HepG2 (cell line): ENCODE measurements at regions not wholly inside any gene's neighbourhood (a gene's known extent, or its start where the extent isn't known, plus 50 kb on each side); places are given as distances from the start of the nearest gene placed in this dataset.

Source experiments
- ATAC-seq: fragments of 200-7000 bp; cut with Tn5 transposase; 3 replicates; pipeline ENCODE4 v1.9.1; 2020; ENCODE audit warnings: mild to moderate bottlenecking, moderate library complexity
- BruUV-seq: library from RNA; stranded (reverse); fragments of 400-500 nt; replicated peaks from 2 replicates; lab custom pipeline; 2021; lab: Mats Ljungman, UMichigan
- CTCF ChIA-PET: fragments of 300-600 bp; formaldehyde crosslinking; extraction: SDS; loops from one replicate; lab custom pipeline; 2021; ENCODE audit warnings: low total read pairs, inconsistent platforms, low intra/inter-chr PET ratio; lab: Yijun Ruan, JAX
- POLR2A ChIA-PET: fragments of 350-600 bp; sonication (Branson Sonifier 250); formaldehyde crosslinking; loops from one replicate; lab custom pipeline; 2020; ENCODE audit warnings: antibody characterized with exemption, inconsistent platforms; lab: Yijun Ruan, JAX
- DNase-seq: peaks from one replicate; pipeline ENCODE4 v3.0.0-alpha.2; 2015; ENCODE audit warnings: low spot score
- FAIRE-seq: peaks from 3 replicates; lab custom pipeline; 2011; peaks lifted over from hg19 to GRCh38; lab: Jason Lieb, UNC
- H2AFZ ChIP-seq: one replicate; pipeline ENCODE4 v1.6.1; 2011; ENCODE audit warnings: low read length, inconsistent platforms
- H3K27ac ChIP-seq: fragments of 300-600 bp; 3 replicates; pipeline ENCODE4 v1.8.0; 2011; ENCODE audit warnings: mixed run types, mild to moderate bottlenecking, mixed read lengths, low read length, inconsistent platforms; ENCODE audit not compliant: insufficient read depth; ENCODE audit errors: extremely low read length
- H3K27me3 ChIP-seq, 2 experiments: fragments of 200-600 bp in 1 of 2; 2 replicates in 1 of 2; 3 replicates in 1 of 2; pipeline versions ENCODE4 v1.6.0 to v1.8.0; 2011; ENCODE audit warnings: low read length in 2 of 2, mild to moderate bottlenecking in 2 of 2, moderate library complexity in 2 of 2, inconsistent platforms in 1 of 2; ENCODE audit not compliant: insufficient read depth in 2 of 2, control insufficient read depth in 1 of 2
- H3K36me3 ChIP-seq, 2 experiments: fragments of 200-600 bp in 1 of 2; replicated peaks in 1 of 2; 2 replicates in 1 of 2; 3 replicates in 1 of 2; pipeline versions ENCODE4 v1.5.1 to v1.8.0; 2011; ENCODE audit warnings: low read length in 2 of 2, inconsistent platforms in 1 of 2; ENCODE audit not compliant: insufficient read depth in 2 of 2, control insufficient read depth in 1 of 2
- H3K4me1 ChIP-seq: 2 replicates; pipeline ENCODE4 v1.5.1; 2012; ENCODE audit warnings: low read length, inconsistent platforms; ENCODE audit not compliant: insufficient read depth
- H3K4me2 ChIP-seq: 2 replicates; pipeline ENCODE4 v1.6.0; 2011; ENCODE audit warnings: low read depth, low read length, inconsistent platforms
- H3K4me3 ChIP-seq, 3 experiments: fragments of 200-600 bp in 1 of 3; sonication (generic), shearing (Covaris generic) in 1 of 3; replicated peaks in 1 of 3; 2 replicates each; pipeline ENCODE4 v1.5.1; 2011 to 2016; ENCODE audit warnings: low read length in 3 of 3, inconsistent platforms in 2 of 3, low read depth in 2 of 3, mild to moderate bottlenecking in 2 of 3, control low read depth in 1 of 3, mixed read lengths in 1 of 3; ENCODE audit not compliant: insufficient read depth in 1 of 3
- H3K79me2 ChIP-seq: one replicate; pipeline ENCODE4 v1.6.1; 2011; ENCODE audit warnings: low read length, inconsistent platforms; ENCODE audit not compliant: insufficient read depth
- H3K9ac ChIP-seq: 2 replicates; pipeline ENCODE4 v1.6.0; 2011; ENCODE audit warnings: mild to moderate bottlenecking, low read depth, low read length, inconsistent platforms; ENCODE audit not compliant: insufficient read depth
- H3K9me3 ChIP-seq: 2 replicates; pipeline ENCODE4 v1.5.1; 2012; ENCODE audit warnings: mild to moderate bottlenecking, low read length
- H4K20me1 ChIP-seq: 2 replicates; pipeline ENCODE4 v1.6.0; 2011; ENCODE audit warnings: inconsistent platforms, mild to moderate bottlenecking, low read length, moderate library complexity; ENCODE audit not compliant: insufficient read depth
- MTF2 ChIP-seq: sonication (generic); formaldehyde crosslinking; IDR thresholded peaks from 2 replicates; pipeline ENCODE4 v1.5.0; 2020; ENCODE audit warnings: missing genetic modification reagents, borderline replicate concordance
- NFYC ChIP-seq: IDR thresholded peaks from 2 replicates; pipeline ENCODE4 v1.6.1; 2016; ENCODE audit warnings: missing genetic modification reagents, missing compliant biosample characterization
- RCOR2 ChIP-seq: IDR thresholded peaks from 2 replicates; pipeline ENCODE4 v1.6.1; 2016; ENCODE audit warnings: missing biosample characterization, missing genetic modification reagents
- SPEN ChIP-seq: sonication (generic); formaldehyde crosslinking; IDR thresholded peaks from 2 replicates; pipeline ENCODE4 v1.5.1; 2020; ENCODE audit warnings: low read depth, mild to moderate bottlenecking, missing genetic modification reagents
- TAF15 ChIP-seq: fragments of 200-400 bp; formaldehyde crosslinking; IDR thresholded peaks from one replicate; pipeline ENCODE4 v1.6.1; 2018; ENCODE audit warnings: mild to moderate bottlenecking, low read depth, low read length; ENCODE audit not compliant: poor library complexity, severe bottlenecking
- ZFP41 ChIP-seq: sonication (generic); formaldehyde crosslinking; IDR thresholded peaks from 2 replicates; pipeline ENCODE4 v1.4.0; 2020; ENCODE audit warnings: mild to moderate bottlenecking, missing genetic modification reagents, borderline replicate concordance
- ZIK1 ChIP-seq: sonication (generic); formaldehyde crosslinking; IDR thresholded peaks from 2 replicates; pipeline ENCODE4 v1.5.0; 2020; ENCODE audit warnings: mild to moderate bottlenecking, low read depth, missing genetic modification reagents, borderline replicate concordance
- ZNF207 ChIP-seq: fragments of 450-650 bp; IDR thresholded peaks from 2 replicates; pipeline ENCODE4 v1.6.1; 2016; ENCODE audit warnings: antibody characterized with exemption, borderline replicate concordance
- ZNF253 ChIP-seq: sonication (generic); formaldehyde crosslinking; IDR thresholded peaks from 2 replicates; pipeline ENCODE4 v1.8.0; 2022; ENCODE audit warnings: mild to moderate bottlenecking, missing genetic modification reagents, borderline replicate concordance
- ZNF451 ChIP-seq: sonication (generic); formaldehyde crosslinking; IDR thresholded peaks from 2 replicates; pipeline ENCODE4 v1.5.0; 2020; ENCODE audit warnings: mild to moderate bottlenecking, missing genetic modification reagents
- ZNF83 ChIP-seq: sonication (generic); formaldehyde crosslinking; IDR thresholded peaks from 2 replicates; pipeline ENCODE4 v1.4.0; 2020; ENCODE audit warnings: missing genetic modification reagents, mild to moderate bottlenecking, borderline replicate concordance
- WGBS: methylation state at CpG from one replicate; pipeline ENCODE4 v1.1.6; 2017; ENCODE audit warnings: low lambda C conversion rate; 5-methylcytosine and 5-hydroxymethylcytosine counted together
- in situ Hi-C: cut with HindIII; loops from 2 replicates; pipeline ENCODE4 v1.10.0; 2017; ENCODE audit warnings: low pct_unique_long_range_greater_than_20kb; ENCODE audit not compliant: extremely low pct_ligation_motif_present
- intact Hi-C: fragments of 100-400 bp; cut with micrococcal nuclease; formaldehyde crosslinking; loops from one replicate; pipeline ENCODE4 v1.10.0; 2022; ENCODE audit not compliant: unreplicated experiment
- TF ChIP-seq, protein P1 (sequence below): sonication (generic); formaldehyde crosslinking; IDR thresholded peaks from 2 replicates; pipeline ENCODE4 v1.5.1; 2020; ENCODE audit warnings: mild to moderate bottlenecking, missing genetic modification reagents
- TF ChIP-seq, protein P2 (sequence below): sonication (generic); formaldehyde crosslinking; conservative IDR thresholded peaks from 2 replicates; pipeline ENCODE4 v1.4.0; 2020; ENCODE audit warnings: missing genetic modification reagents
- TF ChIP-seq, protein P3 (sequence below): sonication (generic); formaldehyde crosslinking; IDR thresholded peaks from 2 replicates; pipeline ENCODE4 v1.5.1; 2020; ENCODE audit warnings: missing genetic modification reagents, mild to moderate bottlenecking, borderline replicate concordance

DNA sequence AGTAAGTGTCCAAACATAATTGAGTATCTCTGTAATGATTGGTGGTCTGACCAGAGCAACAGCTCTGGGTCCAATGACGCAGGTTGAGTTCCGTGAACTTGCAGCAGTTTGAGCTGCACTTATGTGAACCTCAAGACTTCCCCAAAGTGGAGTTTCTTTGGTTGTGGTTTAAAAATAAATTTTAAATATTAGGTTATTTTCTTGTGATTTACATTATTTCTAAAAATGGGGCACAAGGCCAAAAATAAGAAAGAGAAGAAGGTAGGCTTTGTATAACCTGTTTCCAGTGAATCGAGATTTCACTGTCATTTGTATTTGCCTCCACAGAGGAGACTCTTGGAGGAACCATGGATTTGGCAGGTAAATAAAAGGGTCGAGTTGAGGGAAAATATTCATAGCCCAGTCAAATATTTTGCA is 166.4 kb upstream of the ZNF217 start:
- no peak for DNase-seq
- CTCF ChIA-PET, result no interaction called here
- intact Hi-C loops, result no loop called here
- Histone ChIP-seq H2AFZ (no peak overlapping the region), H3K27me3 (no peaks in the 10 kb centered on the region), H4K20me1 (no peaks in the 10 kb centered on the region), H3K4me3 (no peak overlapping the region), H3K9me3 (no peaks in the 10 kb centered on the region), H3K9ac (no peak overlapping the region), H3K4me1 (peaks cover 54% of the 10 kb centered on the region), H3K27ac (no peak overlapping the region), H3K4me2 (no peak overlapping the region), H3K79me2 (no peaks in the 10 kb centered on the region), H3K36me3 (no peaks in the 10 kb centered on the region)
- WGBS, result 91% methylated on average over 4 of the region's 4 CpGs
- POLR2A ChIA-PET, result no interaction called here
- no peak for FAIRE-seq
- no TSS peak for BruUV-seq
- TF ChIP-seq, protein P1, sequence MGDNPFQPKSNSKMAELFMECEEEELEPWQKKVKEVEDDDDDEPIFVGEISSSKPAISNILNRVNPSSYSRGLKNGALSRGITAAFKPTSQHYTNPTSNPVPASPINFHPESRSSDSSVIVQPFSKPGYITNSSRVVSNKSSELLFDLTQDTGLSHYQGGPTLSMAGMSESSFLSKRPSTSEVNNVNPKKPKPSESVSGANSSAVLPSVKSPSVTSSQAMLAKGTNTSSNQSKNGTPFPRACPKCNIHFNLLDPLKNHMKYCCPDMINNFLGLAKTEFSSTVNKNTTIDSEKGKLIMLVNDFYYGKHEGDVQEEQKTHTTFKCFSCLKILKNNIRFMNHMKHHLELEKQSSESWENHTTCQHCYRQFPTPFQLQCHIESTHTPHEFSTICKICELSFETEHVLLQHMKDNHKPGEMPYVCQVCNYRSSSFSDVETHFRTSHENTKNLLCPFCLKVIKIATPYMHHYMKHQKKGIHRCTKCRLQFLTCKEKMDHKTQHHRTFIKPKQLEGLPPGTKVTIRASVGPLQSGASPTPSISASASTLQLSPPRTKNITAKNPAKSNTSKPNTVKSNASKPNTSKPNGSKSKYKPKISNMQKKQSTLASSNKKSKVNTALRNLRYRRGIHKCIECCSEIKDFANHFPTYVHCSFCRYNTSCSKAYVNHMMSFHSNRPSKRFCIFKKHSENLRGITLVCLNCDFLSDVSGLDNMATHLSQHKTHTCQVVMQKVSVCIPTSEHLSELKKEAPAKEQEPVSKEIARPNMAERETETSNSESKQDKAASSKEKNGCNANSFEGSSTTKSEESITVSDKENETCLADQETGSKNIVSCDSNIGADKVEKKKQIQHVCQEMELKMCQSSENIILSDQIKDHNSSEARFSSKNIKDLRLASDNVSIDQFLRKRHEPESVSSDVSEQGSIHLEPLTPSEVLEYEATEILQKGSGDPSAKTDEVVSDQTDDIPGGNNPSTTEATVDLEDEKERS (CRISPR knock-in tag), result no peak
- TF ChIP-seq, protein P2, sequence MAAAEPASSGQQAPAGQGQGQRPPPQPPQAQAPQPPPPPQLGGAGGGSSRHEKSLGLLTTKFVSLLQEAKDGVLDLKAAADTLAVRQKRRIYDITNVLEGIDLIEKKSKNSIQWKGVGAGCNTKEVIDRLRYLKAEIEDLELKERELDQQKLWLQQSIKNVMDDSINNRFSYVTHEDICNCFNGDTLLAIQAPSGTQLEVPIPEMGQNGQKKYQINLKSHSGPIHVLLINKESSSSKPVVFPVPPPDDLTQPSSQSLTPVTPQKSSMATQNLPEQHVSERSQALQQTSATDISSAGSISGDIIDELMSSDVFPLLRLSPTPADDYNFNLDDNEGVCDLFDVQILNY (CRISPR knock-in tag), result no peak
- TF ChIP-seq RCOR2 (CRISPR knock-in tag), result no peak
- TF ChIP-seq TAF15, result no peak
- TF ChIP-seq ZFP41 (CRISPR knock-in tag), result no peak
- no peak for TF ChIP-seq MTF2 (CRISPR knock-in tag)
- no peak for TF ChIP-seq ZIK1
- no peak for TF ChIP-seq NFYC (CRISPR knock-in tag)
- TF ChIP-seq ZNF207, result no peak
- no peak for TF ChIP-seq ZNF83 (CRISPR knock-in tag)
- no peak for TF ChIP-seq SPEN (CRISPR knock-in tag)
- TF ChIP-seq, protein P3, sequence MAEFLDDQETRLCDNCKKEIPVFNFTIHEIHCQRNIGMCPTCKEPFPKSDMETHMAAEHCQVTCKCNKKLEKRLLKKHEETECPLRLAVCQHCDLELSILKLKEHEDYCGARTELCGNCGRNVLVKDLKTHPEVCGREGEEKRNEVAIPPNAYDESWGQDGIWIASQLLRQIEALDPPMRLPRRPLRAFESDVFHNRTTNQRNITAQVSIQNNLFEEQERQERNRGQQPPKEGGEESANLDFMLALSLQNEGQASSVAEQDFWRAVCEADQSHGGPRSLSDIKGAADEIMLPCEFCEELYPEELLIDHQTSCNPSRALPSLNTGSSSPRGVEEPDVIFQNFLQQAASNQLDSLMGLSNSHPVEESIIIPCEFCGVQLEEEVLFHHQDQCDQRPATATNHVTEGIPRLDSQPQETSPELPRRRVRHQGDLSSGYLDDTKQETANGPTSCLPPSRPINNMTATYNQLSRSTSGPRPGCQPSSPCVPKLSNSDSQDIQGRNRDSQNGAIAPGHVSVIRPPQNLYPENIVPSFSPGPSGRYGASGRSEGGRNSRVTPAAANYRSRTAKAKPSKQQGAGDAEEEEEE (CRISPR knock-in tag), result no peak
- TF ChIP-seq ZNF253 (CRISPR knock-in tag), result no peak
- no peak for TF ChIP-seq ZNF451 (CRISPR knock-in tag)
- ATAC-seq, result no peak
- in situ Hi-C loops, result no loop called here
